Activated T-cell treated with anti-CD3 and anti-CD28 coated beads, Interleukin-2, amount 50 U/mL, for 72 hours (primary cell): ENCODE measurements at regions not wholly inside any gene's neighbourhood (a gene's known extent, or its start where the extent isn't known, plus 50 kb on each side); places are given as distances from the start of the nearest gene placed in this dataset.
"Not testable (repeated sequence)": the region's sequence is repeated elsewhere in the genome, so short reads cannot be mapped to it uniquely, and the experiment has no call there.

Experiments
- ATAC-seq, 2 donors: fragments of 150-1000 bp; cut with Tn5 transposase; replicated peaks in 1 of 2; 2 replicates each; pipeline ENCODE4 v1.10.0; 2021; ENCODE audit warnings: moderate library complexity in 2 of 2, mild to moderate bottlenecking in 1 of 2
- DNase-seq, 2 donors: peaks; one replicate each; pipeline ENCODE4 v3.0.0; 2021 to 2022; ENCODE audit warnings: mixed read lengths in 1 of 2
- H3K27ac Mint-ChIP-seq: one replicate; pipeline ENCODE4 v1.8.0; 2022; ENCODE audit warnings: mild to moderate bottlenecking, moderate library complexity, mixed read lengths
- H3K27me3 Mint-ChIP-seq: one replicate; pipeline ENCODE4 v1.8.0; 2022; ENCODE audit warnings: low read depth, mixed read lengths
- H3K36me3 Mint-ChIP-seq, 2 donors: one replicate each; pipeline ENCODE4 v1.8.0; 2022; ENCODE audit warnings: mixed read lengths in 2 of 2, mild to moderate bottlenecking in 1 of 2; ENCODE audit not compliant: insufficient read depth in 2 of 2
- H3K4me1 Mint-ChIP-seq: one replicate; pipeline ENCODE4 v1.8.0; 2022; ENCODE audit warnings: low read depth, mixed read lengths
- H3K4me3 Mint-ChIP-seq, 2 donors: one replicate each; pipeline ENCODE4 v1.8.0; 2022; ENCODE audit warnings: mild to moderate bottlenecking in 2 of 2, mixed read lengths in 2 of 2, moderate library complexity in 2 of 2
- H3K9me3 Mint-ChIP-seq, 2 donors: one replicate each; pipeline ENCODE4 v1.8.0; 2022; ENCODE audit warnings: mixed read lengths in 2 of 2

DNA sequence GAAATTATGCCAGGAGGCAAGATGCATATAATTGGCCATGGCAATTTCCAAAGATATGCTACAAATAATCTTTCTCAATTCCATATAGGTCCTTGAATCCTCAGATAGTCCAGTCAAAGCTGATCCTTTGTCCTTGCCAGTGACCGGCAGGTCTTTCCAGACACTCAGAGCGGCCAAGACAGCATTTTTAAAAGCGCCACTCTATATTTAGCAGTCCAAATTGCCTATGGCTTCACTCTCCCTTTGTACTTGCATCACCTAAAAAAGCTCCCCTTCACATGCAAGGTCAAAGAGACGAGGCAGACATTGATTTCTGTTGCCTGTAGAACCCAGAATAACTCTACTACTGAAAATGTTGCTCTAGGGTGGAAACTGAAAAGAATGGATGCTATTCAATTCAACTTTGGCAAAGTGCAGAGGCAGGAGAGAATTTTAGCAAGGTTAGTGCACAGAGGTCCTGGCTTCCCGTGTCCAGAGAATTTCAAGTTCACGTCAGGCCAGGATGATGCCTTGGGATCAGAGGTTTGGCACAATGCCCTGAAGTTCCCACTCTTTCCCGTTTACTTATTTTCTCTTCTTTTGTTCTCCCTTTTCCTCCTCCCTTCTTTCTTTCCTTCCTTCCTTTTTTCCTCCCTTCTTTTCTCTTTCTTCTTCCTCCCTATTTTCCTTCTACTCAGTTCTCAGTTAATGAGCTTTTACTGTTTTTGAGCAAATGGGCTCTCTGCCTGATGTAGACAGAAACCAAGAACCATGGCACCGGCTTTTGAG is 108.5 kb downstream of the KCNK1 start:
- Mint-ChIP-seq H3K4me1 (no peaks in the 10 kb centered on the region), H3K27ac (no peak overlapping the region), H3K27me3 (no peaks in the 10 kb centered on the region), H3K4me3 (no peak overlapping the region), H3K9me3 (no peaks in the 10 kb centered on the region), H3K36me3 (no peaks in the 10 kb centered on the region)
- no peak for DNase-seq
- no peak for ATAC-seq

- no peak overlapping the region for H3K27ac Mint-ChIP-seq
- H3K36me3 Mint-ChIP-seq, result no peaks in the 10 kb centered on the region
- no peaks in the 10 kb centered on the region for H3K4me1 Mint-ChIP-seq
- H3K4me3 Mint-ChIP-seq, result no peak overlapping the region
- no peaks in the 10 kb centered on the region for H3K9me3 Mint-ChIP-seq
- DNase-seq (no peak), ATAC-seq (no peak)
- no peaks in the 10 kb centered on the region for H3K27me3 Mint-ChIP-seq
Observed at GRCh38 chr1:233723387-233723786, 109.5 kb downstream of the KCNK1 start.

GRCh38 chr1:233724131-233724631 is 110.3 kb downstream of the KCNK1 start:
- H3K4me3 Mint-ChIP-seq, H3K27me3 Mint-ChIP-seq, ATAC-seq, H3K27ac Mint-ChIP-seq, DNase-seq, H3K4me1 Mint-ChIP-seq, H3K9me3 Mint-ChIP-seq, H3K36me3 Mint-ChIP-seq: not testable (repeated sequence)

DNA sequence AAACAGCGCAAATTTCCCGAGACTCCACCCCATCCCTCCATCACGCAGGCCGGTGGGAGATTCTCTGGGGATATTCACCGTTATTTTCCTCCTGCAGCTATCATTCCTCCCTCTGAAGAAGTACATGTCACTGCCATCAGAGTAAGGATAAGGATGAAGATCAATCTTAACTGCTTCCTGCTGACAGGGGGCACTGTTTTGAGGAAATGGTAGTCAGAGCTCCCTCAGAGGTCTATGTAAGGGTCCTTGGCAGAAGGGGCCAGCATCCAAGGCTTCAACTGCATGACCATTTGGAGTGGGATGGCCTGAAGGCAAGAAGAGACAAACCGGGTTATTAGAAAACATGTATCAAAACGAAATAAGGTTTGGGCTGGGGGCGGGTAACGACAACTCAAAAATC is 111.5 kb downstream of the KCNK1 start:
- Mint-ChIP-seq H3K9me3 (no peaks in the 10 kb centered on the region), H3K36me3 (no peaks in the 10 kb centered on the region), H3K4me1 (no peaks in the 10 kb centered on the region), H3K27ac (no peak overlapping the region), H3K4me3 (no peak overlapping the region), H3K27me3 (no peaks in the 10 kb centered on the region)
- DNase-seq (no peak), ATAC-seq (no peak)

- Mint-ChIP-seq H3K36me3 (no peaks in the 10 kb centered on the region), H3K4me3 (no peak overlapping the region), H3K27ac (no peak overlapping the region), H3K27me3 (no peaks in the 10 kb centered on the region), H3K9me3 (no peaks in the 10 kb centered on the region), H3K4me1 (no peaks in the 10 kb centered on the region)
- no peak for DNase-seq
- no peak for ATAC-seq
Observed at GRCh38 chr1:233728721-233729120, 114.8 kb downstream of the KCNK1 start.

GRCh38 chr1:233730380-233730779 is 116.5 kb downstream of the KCNK1 start:
- Mint-ChIP-seq H3K4me1 (no peaks in the 10 kb centered on the region), H3K27me3 (peaks cover 6% of the 10 kb centered on the region), H3K4me3 (no peak overlapping the region), H3K9me3 (no peaks in the 10 kb centered on the region), H3K36me3 (no peaks in the 10 kb centered on the region), H3K27ac (no peak overlapping the region)
- DNase-seq, result no peak
- no peak for ATAC-seq

GRCh38 chr1:233730809-233731208 is 116.9 kb downstream of the KCNK1 start:
- ATAC-seq (no peak), DNase-seq (no peak)
- Mint-ChIP-seq H3K36me3 (no peaks in the 10 kb centered on the region), H3K4me3 (no peak overlapping the region), H3K4me1 (no peaks in the 10 kb centered on the region), H3K27me3 (peaks cover 6% of the 10 kb centered on the region), H3K9me3 (no peaks in the 10 kb centered on the region), H3K27ac (no peak overlapping the region)

GRCh38 chr1:233732206-233732605 is 118.3 kb downstream of the KCNK1 start:
- Mint-ChIP-seq H3K27ac (no peak overlapping the region), H3K4me1 (no peaks in the 10 kb centered on the region), H3K4me3 (no peak overlapping the region), H3K9me3 (no peaks in the 10 kb centered on the region), H3K36me3 (no peaks in the 10 kb centered on the region), H3K27me3 (peaks cover 6% of the 10 kb centered on the region)
- ATAC-seq (no peak), DNase-seq (no peak)

DNA sequence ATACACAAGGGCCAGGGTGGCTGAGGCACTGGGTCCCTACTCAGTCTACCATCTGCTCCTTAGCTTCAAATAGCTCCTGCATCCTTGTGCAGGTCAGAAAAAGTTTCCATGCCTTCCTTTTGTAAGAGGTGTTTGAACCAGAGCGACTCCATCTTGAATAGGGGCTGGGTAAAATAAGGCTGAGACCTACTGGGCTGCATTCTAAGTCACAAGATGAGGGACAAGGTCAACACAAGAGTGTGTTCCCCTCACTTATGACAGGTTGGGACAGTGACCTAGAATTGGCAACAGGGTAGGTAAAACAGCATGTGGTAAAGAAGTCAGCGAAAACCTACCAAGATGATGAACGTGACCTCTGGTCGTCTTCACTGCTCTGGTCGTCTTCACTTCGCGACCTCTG is 120.5 kb downstream of the KCNK1 start:
- Mint-ChIP-seq H3K27me3 (peaks cover 6% of the 10 kb centered on the region), H3K27ac (no peak overlapping the region), H3K9me3 (no peaks in the 10 kb centered on the region), H3K4me3 (no peak overlapping the region), H3K4me1 (no peaks in the 10 kb centered on the region), H3K36me3 (no peaks in the 10 kb centered on the region)
- ATAC-seq (no peak), DNase-seq (no peak)

- Mint-ChIP-seq H3K4me3 (no peak overlapping the region), H3K27me3 (peaks cover 6% of the 10 kb centered on the region), H3K36me3 (no peaks in the 10 kb centered on the region), H3K27ac (no peak overlapping the region), H3K9me3 (no peaks in the 10 kb centered on the region), H3K4me1 (no peaks in the 10 kb centered on the region)
- no peak for DNase-seq
- no peak for ATAC-seq
Observed at GRCh38 chr1:233735331-233735730, 121.4 kb downstream of the KCNK1 start.

GRCh38 chr1:233735847-233736246 is 121.9 kb downstream of the KCNK1 start:
- Mint-ChIP-seq H3K4me1 (no peaks in the 10 kb centered on the region), H3K4me3 (no peak overlapping the region), H3K27me3 (peaks cover 6% of the 10 kb centered on the region), H3K27ac (no peak overlapping the region), H3K9me3 (no peaks in the 10 kb centered on the region), H3K36me3 (no peaks in the 10 kb centered on the region)
- DNase-seq, result no peak
- ATAC-seq, result no peak

DNA sequence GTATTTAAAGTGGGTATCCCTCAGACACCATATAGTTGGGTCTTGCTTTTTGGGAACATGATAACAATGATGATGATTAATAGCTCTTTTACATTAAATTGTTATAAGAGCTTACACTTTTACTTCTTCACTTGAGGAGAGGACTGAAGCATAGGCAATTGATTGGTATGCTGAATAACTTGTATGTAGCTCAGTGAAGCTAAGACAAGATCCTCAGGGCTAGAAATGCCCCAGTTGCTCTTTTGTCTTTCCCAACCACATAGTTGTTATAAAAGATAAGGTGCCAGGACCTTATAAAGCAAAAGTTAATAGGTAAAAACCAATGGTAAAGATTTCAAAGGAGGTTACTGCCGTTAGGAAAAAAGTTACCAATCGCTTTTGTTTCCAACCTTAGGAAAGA is 123.4 kb downstream of the KCNK1 start:
- ATAC-seq (no peak), DNase-seq (no peak)
- H3K9me3 Mint-ChIP-seq, result no peaks in the 10 kb centered on the region
- peaks cover 6% of the 10 kb centered on the region for H3K27me3 Mint-ChIP-seq
- H3K4me3 Mint-ChIP-seq, result no peak overlapping the region
- H3K36me3 Mint-ChIP-seq, result no peaks in the 10 kb centered on the region
- no peaks in the 10 kb centered on the region for H3K4me1 Mint-ChIP-seq
- H3K27ac Mint-ChIP-seq, result no peak overlapping the region

DNA sequence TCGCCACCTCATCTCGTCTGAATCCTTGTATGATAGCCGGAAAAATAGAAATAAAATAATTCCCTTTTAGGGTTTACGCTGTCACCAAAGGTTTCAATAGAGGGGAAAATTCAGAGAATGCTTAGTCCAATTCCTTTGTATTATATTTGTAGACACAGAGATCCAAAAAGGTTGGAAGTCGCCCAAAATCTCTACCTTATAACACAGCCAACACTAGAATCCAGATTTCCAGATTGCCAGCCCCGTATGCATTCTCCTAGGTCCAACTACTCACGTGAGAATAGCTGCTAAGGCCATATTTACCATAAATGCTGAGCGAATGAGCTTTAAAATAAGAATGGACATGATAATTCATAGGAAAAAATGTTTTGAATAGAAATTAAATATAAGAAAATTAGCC is 124.5 kb downstream of the KCNK1 start:
- Mint-ChIP-seq H3K4me3 (no peak overlapping the region), H3K36me3 (no peaks in the 10 kb centered on the region), H3K4me1 (no peaks in the 10 kb centered on the region), H3K27me3 (peaks cover 6% of the 10 kb centered on the region), H3K9me3 (no peaks in the 10 kb centered on the region), H3K27ac (no peak overlapping the region)
- no peak for DNase-seq
- no peak for ATAC-seq

DNA sequence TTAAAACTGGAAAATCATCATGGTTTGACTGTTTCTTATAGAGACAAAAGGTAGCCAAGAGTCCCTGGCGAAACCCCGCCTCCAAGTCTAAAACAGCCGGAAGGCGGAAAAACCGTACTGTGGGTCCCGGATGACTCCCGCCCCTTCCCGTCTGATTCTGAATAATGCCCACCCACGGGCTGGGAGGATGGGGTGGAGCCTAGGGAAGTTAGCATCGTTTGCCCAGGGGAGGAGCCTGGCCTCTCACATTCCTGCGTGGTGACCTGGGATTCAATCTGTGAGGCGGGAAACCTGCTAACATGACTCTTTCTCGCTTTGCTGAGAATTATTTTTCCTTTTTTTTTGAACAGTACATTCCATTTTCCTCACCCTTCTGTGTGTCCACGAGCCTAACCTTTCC is 124.9 kb downstream of the KCNK1 start:
- Mint-ChIP-seq H3K9me3 (no peaks in the 10 kb centered on the region), H3K4me3 (no peak overlapping the region), H3K4me1 (no peaks in the 10 kb centered on the region), H3K27me3 (peaks cover 5% of the 10 kb centered on the region), H3K36me3 (no peaks in the 10 kb centered on the region), H3K27ac (no peak overlapping the region)
- no peak for ATAC-seq
- no peak for DNase-seq
